Endodermal cell (in vitro differentiated cells): ENCODE measurements at regions not wholly inside any gene's neighbourhood (a gene's known extent, or its start where the extent isn't known, plus 50 kb on each side); places are given as distances from the start of the nearest gene placed in this dataset.

Source experiments
- DNase-seq: peaks from one replicate; pipeline ENCODE4 v3.0.0-alpha.2; 2017
- H3K27ac ChIP-seq: 2 replicates; pipeline ENCODE4 v1.5.1; 2013; ENCODE audit warnings: mild to moderate bottlenecking, low read depth, low read length, moderate library complexity
- H3K27me3 ChIP-seq: 2 replicates; pipeline ENCODE4 v1.6.1; 2013; ENCODE audit warnings: mild to moderate bottlenecking, low read length, moderate library complexity; ENCODE audit not compliant: insufficient read depth, control insufficient read depth, poor library complexity, severe bottlenecking
- H3K36me3 ChIP-seq: 2 replicates; pipeline ENCODE4 v1.7.0; 2013; ENCODE audit warnings: mild to moderate bottlenecking, low read length, moderate library complexity; ENCODE audit not compliant: control insufficient read depth, insufficient read depth
- H3K4me1 ChIP-seq: one replicate; pipeline ENCODE4 v1.7.0; 2013; ENCODE audit warnings: low read length; ENCODE audit not compliant: control insufficient read depth, insufficient read depth
- H3K4me3 ChIP-seq: 2 replicates; pipeline ENCODE4 v1.5.1; 2013; ENCODE audit warnings: mild to moderate bottlenecking, low read length, moderate library complexity
- H3K9ac ChIP-seq: 2 replicates; pipeline ENCODE4 v1.6.1; 2013; ENCODE audit warnings: mild to moderate bottlenecking, low read length, moderate library complexity; ENCODE audit not compliant: poor library complexity, severe bottlenecking; ENCODE audit errors: extremely low read depth
- H3K9me3 ChIP-seq: 2 replicates; pipeline ENCODE4 v1.6.1; 2013; ENCODE audit warnings: mild to moderate bottlenecking, low read length, moderate library complexity; ENCODE audit not compliant: control insufficient read depth
- H3K27ac Mint-ChIP-seq: 2 replicates; pipeline ENCODE4 v1.8.0; 2020; ENCODE audit warnings: mixed read lengths
- H3K27me3 Mint-ChIP-seq: 2 replicates; pipeline ENCODE4 v1.8.0; 2021; ENCODE audit warnings: mild to moderate bottlenecking, mixed read lengths; ENCODE audit not compliant: insufficient read depth
- H3K36me3 Mint-ChIP-seq: 2 replicates; pipeline ENCODE4 v1.8.0; 2020; ENCODE audit warnings: low read depth, mixed read lengths
- H3K4me1 Mint-ChIP-seq: 2 replicates; pipeline ENCODE4 v1.8.0; 2020; ENCODE audit warnings: mixed read lengths
- H3K4me3 Mint-ChIP-seq: 2 replicates; pipeline ENCODE4 v1.8.0; 2020; ENCODE audit warnings: mild to moderate bottlenecking, moderate library complexity, mixed read lengths
- H3K9me3 Mint-ChIP-seq: 2 replicates; pipeline ENCODE4 v1.8.0; 2020; ENCODE audit warnings: mild to moderate bottlenecking, mixed read lengths
- CTCF ChIP-seq: fragments of 200-600 bp; sonication (generic); conservative IDR thresholded peaks from 2 replicates; pipeline ENCODE4 v1.5.0; 2021; ENCODE audit warnings: antibody characterized with exemption, mild to moderate bottlenecking
- WGBS, 2 experiments: methylation state at CpG; one replicate each; pipeline versions ENCODE4 v1.1.5 to v1.1.7; 2013; ENCODE audit warnings: missing lambda C conversion rate in 2 of 2, mixed read lengths in 1 of 2; ENCODE audit not compliant: insufficient coverage in 1 of 2, insufficient read length in 1 of 2; 5-methylcytosine and 5-hydroxymethylcytosine counted together

- H3K4me1 ChIP-seq = no peaks in the 10 kb centered on the region
- H3K27me3 ChIP-seq = peaks cover 5% of the 10 kb centered on the region
- H3K4me3 ChIP-seq = no peak overlapping the region
- DNase-seq = no peak
- H3K36me3 ChIP-seq = no peaks in the 10 kb centered on the region
- peaks cover 5% of the 10 kb centered on the region for H3K9me3 ChIP-seq
- TF ChIP-seq CTCF = no peak
- Mint-ChIP-seq H3K27ac (no peak overlapping the region), H3K36me3 (no peaks in the 10 kb centered on the region), H3K4me1 (peaks cover 13% of the 10 kb centered on the region), H3K9me3 (no peaks in the 10 kb centered on the region), H3K27me3 (peaks cover 50% of the 10 kb centered on the region), H3K4me3 (no peak overlapping the region)
- H3K9ac ChIP-seq = no peak overlapping the region
- WGBS, 2 experiments = 91 to 100% methylated on average over 1 to 2 of the region's 2 CpGs
- H3K27ac ChIP-seq = no peak overlapping the region
Observed at GRCh38 chr22:27564806-27565205, 236.8 kb downstream of the MN1 start.

GRCh38 chr22:27566602-27567001 lies 235.0 kb downstream of the MN1 start:
- no peak overlapping the region for H3K4me3 Mint-ChIP-seq
- peaks cover 61% of the 10 kb centered on the region for H3K27me3 Mint-ChIP-seq
- no peak for TF ChIP-seq CTCF
- peaks cover 5% of the 10 kb centered on the region for H3K27me3 ChIP-seq
- no peak overlapping the region for H3K27ac Mint-ChIP-seq
- no peak overlapping the region for H3K9ac ChIP-seq
- no peaks in the 10 kb centered on the region for H3K9me3 Mint-ChIP-seq
- no peak overlapping the region for H3K27ac ChIP-seq
- H3K4me3 ChIP-seq = no peak overlapping the region
- H3K36me3 ChIP-seq = no peaks in the 10 kb centered on the region
- WGBS, 2 experiments = 89 to 92% methylated on average over 6 to 8 of the region's 9 CpGs
- no peaks in the 10 kb centered on the region for H3K36me3 Mint-ChIP-seq
- peaks cover 21% of the 10 kb centered on the region for H3K4me1 Mint-ChIP-seq
- no peak for DNase-seq
- H3K9me3 ChIP-seq = peaks cover 5% of the 10 kb centered on the region
- no peaks in the 10 kb centered on the region for H3K4me1 ChIP-seq

- Mint-ChIP-seq H3K4me3 (no peak overlapping the region), H3K9me3 (peaks cover 2% of the 10 kb centered on the region), H3K27me3 (peaks cover 53% of the 10 kb centered on the region), H3K36me3 (no peaks in the 10 kb centered on the region), H3K27ac (no peak overlapping the region), H3K4me1 (peaks cover 33% of the 10 kb centered on the region)
- WGBS, 2 experiments = 95 to 96% methylated on average over 3 to 4 of the region's 4 CpGs
- no peak for TF ChIP-seq CTCF
- Histone ChIP-seq H3K4me3 (no peak overlapping the region), H3K27ac (no peak overlapping the region), H3K9ac (no peak overlapping the region), H3K27me3 (peaks cover 5% of the 10 kb centered on the region), H3K36me3 (no peaks in the 10 kb centered on the region), H3K9me3 (peaks cover 12% of the 10 kb centered on the region), H3K4me1 (no peaks in the 10 kb centered on the region)
- no peak for DNase-seq
Observed at GRCh38 chr22:27568265-27568664, 233.3 kb downstream of the MN1 start.
